Effector memory CD8-positive, alpha-beta T cell (primary cell): ENCODE measurements at regions not wholly inside any gene's neighbourhood (a gene's known extent, or its start where the extent isn't known, plus 50 kb on each side); places are given as distances from the start of the nearest gene placed in this dataset.
"Not testable (repeated sequence)": the region's sequence is repeated elsewhere in the genome, so short reads cannot be mapped to it uniquely, and the experiment has no call there.

Experiments
- ATAC-seq: fragments of 150-1000 bp; cut with Tn5 transposase; replicated peaks from 2 replicates; pipeline ENCODE4 v1.10.0; 2021; ENCODE audit warnings: mild to moderate bottlenecking, moderate library complexity
- DNase-seq, 3 experiments: peaks; one replicate each; pipeline ENCODE4 v3.0.0; 2021
- H3K27ac Mint-ChIP-seq, 2 donors: one replicate each; pipeline ENCODE4 v1.8.0; 2022; ENCODE audit warnings: mild to moderate bottlenecking in 2 of 2, mixed read lengths in 2 of 2, moderate library complexity in 2 of 2
- H3K27me3 Mint-ChIP-seq, 2 donors: one replicate each; pipeline ENCODE4 v1.8.0; 2022; ENCODE audit warnings: mixed read lengths in 2 of 2
- H3K36me3 Mint-ChIP-seq: one replicate; pipeline ENCODE4 v1.8.0; 2022; ENCODE audit warnings: mild to moderate bottlenecking, moderate library complexity, mixed read lengths; ENCODE audit not compliant: insufficient read depth
- H3K4me1 Mint-ChIP-seq, 2 donors: one replicate each; pipeline ENCODE4 v1.8.0; 2022; ENCODE audit warnings: low read depth in 2 of 2, mixed read lengths in 2 of 2
- H3K4me3 Mint-ChIP-seq, 2 donors: one replicate each; pipeline ENCODE4 v1.8.0; 2022; ENCODE audit warnings: mild to moderate bottlenecking in 2 of 2, mixed read lengths in 2 of 2, moderate library complexity in 2 of 2
- H3K9me3 Mint-ChIP-seq, 2 donors: one replicate each; pipeline ENCODE4 v1.8.0; 2022; ENCODE audit warnings: mixed read lengths in 2 of 2

GRCh38 chr10:57599440-57599839 is 668.3 kb downstream of the IPMK start:
- no peaks in the 10 kb centered on the region for H3K4me1 Mint-ChIP-seq
- H3K4me3 Mint-ChIP-seq: no peak overlapping the region
- no peak for DNase-seq
- peaks cover 0 to 3% of the 10 kb centered on the region in 2 donors for H3K9me3 Mint-ChIP-seq
- no peaks in the 10 kb centered on the region for H3K36me3 Mint-ChIP-seq
- ATAC-seq: no peak
- H3K27ac Mint-ChIP-seq: no peak overlapping the region
- no peaks in the 10 kb centered on the region for H3K27me3 Mint-ChIP-seq

DNA sequence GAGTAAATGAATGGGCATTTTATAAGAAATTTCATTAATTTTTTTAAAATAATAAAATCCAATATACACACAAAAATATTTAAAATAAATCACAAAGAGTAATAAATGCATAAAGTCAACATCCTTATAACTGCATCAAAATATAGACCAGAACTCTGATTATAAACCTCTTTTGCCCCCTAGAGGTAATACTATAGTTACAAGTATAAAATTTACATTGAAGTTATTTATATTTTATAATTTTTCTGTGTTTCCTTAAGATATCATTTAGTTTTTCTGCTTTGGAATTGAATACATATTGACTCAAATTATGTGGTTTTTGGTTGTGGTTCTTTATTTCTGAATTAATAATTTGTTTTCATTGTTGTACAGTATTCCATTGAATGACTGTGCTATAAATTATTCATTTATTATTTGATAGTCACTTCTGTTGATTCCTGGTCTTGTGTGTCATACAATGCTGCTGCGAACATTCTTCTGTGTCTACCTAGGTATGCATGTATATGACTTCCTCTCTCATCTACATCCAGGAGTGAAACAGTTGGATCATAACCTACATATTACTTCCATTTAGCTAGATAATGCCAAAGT is 673.6 kb downstream of the IPMK start:
- Mint-ChIP-seq H3K27ac (no peak overlapping the region), H3K27me3 (no peaks in the 10 kb centered on the region)
- no peak for ATAC-seq

GRCh38 chr10:57579926-57580325 is 687.8 kb downstream of the IPMK start:
- Mint-ChIP-seq H3K27me3 (no peaks in the 10 kb centered on the region), H3K4me1 (no peaks in the 10 kb centered on the region)
- no peak for DNase-seq

More for the DNA sequence above, 673.6 kb downstream of the IPMK start:
- no peak for DNase-seq
- Mint-ChIP-seq H3K9me3 (peaks cover 0 to 1% of the 10 kb centered on the region in 2 donors), H3K4me3 (no peak overlapping the region), H3K36me3 (no peaks in the 10 kb centered on the region), H3K4me1 (no peaks in the 10 kb centered on the region)

DNA sequence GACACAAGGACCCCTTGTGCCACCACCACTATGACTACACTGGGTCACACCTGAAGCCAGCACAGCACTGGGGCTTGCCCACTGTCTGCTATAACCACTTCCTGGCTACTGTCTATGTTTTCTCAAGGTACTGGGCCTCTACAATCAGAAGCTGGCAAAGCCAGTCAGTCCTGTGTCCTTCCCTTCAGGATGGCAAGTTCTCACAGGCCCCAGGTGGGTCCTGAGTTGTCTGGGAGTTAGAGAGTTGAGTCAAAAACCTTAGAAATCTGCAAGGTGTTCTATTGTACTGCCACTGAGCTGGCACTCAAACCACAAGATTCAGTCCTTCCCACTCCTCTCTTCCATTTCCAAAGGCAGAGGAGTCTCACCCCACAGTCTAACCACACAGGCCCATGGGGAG is 705.5 kb downstream of the IPMK start:
- H3K36me3 Mint-ChIP-seq: no peaks in the 10 kb centered on the region
- no peaks in the 10 kb centered on the region for H3K4me1 Mint-ChIP-seq
- H3K27me3 Mint-ChIP-seq: no peaks in the 10 kb centered on the region
- no peak for ATAC-seq
- H3K27ac Mint-ChIP-seq: no peak overlapping the region
- DNase-seq: no peak
- no peak overlapping the region for H3K4me3 Mint-ChIP-seq
- H3K9me3 Mint-ChIP-seq: peaks cover 0 to 4% of the 10 kb centered on the region in 2 donors

More at GRCh38 chr10:57579926-57580325, 687.8 kb downstream of the IPMK start:
- no peaks in the 10 kb centered on the region for H3K36me3 Mint-ChIP-seq
- no peak overlapping the region for H3K27ac Mint-ChIP-seq
- H3K9me3 Mint-ChIP-seq: no peaks in the 10 kb centered on the region
- no peak overlapping the region for H3K4me3 Mint-ChIP-seq
- ATAC-seq: no peak

GRCh38 chr10:57551774-57552173 is 715.9 kb downstream of the IPMK start:
- H3K4me1 Mint-ChIP-seq, H3K27ac Mint-ChIP-seq, DNase-seq, H3K4me3 Mint-ChIP-seq, ATAC-seq, H3K36me3 Mint-ChIP-seq, H3K9me3 Mint-ChIP-seq, H3K27me3 Mint-ChIP-seq: not testable (repeated sequence)

- DNase-seq (no peak), ATAC-seq (no peak)
- Mint-ChIP-seq H3K36me3 (no peaks in the 10 kb centered on the region), H3K9me3 (peaks cover 0 to under 1% of the 10 kb centered on the region in 2 donors), H3K27me3 (no peaks in the 10 kb centered on the region), H3K27ac (no peak overlapping the region), H3K4me1 (no peaks in the 10 kb centered on the region), H3K4me3 (no peak overlapping the region)
These were observed 732.4 kb downstream of the IPMK start for GRCh38 chr10:57535306-57535705.

- peaks cover 7 to 12% of the 10 kb centered on the region in 2 donors for H3K9me3 Mint-ChIP-seq
- H3K4me1 Mint-ChIP-seq: no peaks in the 10 kb centered on the region
- H3K4me3 Mint-ChIP-seq: no peak overlapping the region
- DNase-seq: no peak
- ATAC-seq: no peak
- H3K27ac Mint-ChIP-seq: no peak overlapping the region
- H3K36me3 Mint-ChIP-seq: no peaks in the 10 kb centered on the region
- no peaks in the 10 kb centered on the region for H3K27me3 Mint-ChIP-seq
These were observed 754.1 kb downstream of the IPMK start for GRCh38 chr10:57513637-57514036.

- H3K27me3 Mint-ChIP-seq: no peaks in the 10 kb centered on the region
- no peaks in the 10 kb centered on the region for H3K36me3 Mint-ChIP-seq
- H3K4me3 Mint-ChIP-seq: no peak overlapping the region
- no peak for DNase-seq
- no peak for ATAC-seq
- H3K9me3 Mint-ChIP-seq: peaks cover 4 to 7% of the 10 kb centered on the region in 2 donors
- H3K27ac Mint-ChIP-seq: no peak overlapping the region
- H3K4me1 Mint-ChIP-seq: no peaks in the 10 kb centered on the region
These were observed 759.9 kb downstream of the IPMK start for GRCh38 chr10:57507788-57508187.

DNA sequence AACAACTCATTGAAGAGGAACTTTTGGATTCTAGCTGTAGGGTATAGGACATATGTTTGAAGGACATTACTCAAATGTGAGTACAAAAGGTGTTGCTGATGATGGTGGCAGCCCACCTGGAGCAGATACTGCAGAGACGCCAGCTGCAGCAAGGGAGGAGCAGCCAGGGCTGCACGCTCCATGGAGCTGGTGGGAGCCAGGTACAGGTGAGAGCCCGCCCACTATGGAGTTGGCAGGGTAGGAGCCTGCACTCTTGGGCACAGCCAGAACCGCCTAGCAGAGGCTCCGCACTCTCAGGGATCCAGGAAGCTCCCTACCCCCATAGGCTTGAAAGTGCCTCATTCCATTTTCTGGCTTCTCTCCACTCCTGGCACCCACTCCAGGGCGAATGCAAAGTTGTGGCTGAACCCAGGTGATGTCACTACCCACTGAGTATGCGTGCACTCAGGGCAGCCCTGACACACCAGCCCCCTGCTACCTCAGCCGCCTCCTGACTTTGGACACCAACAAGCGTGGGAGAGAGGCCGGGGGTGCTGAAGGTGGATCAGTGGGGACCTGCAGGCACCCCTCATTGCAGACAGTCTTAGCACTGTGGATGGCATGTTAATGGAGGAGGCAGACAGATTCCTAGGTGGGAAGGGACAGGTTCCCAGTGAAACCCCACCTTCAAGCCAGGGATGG is 761.1 kb downstream of the IPMK start:
- DNase-seq (no peak), ATAC-seq (no peak)
- Mint-ChIP-seq H3K4me3 (no peak overlapping the region), H3K4me1 (no peaks in the 10 kb centered on the region), H3K27ac (no peak overlapping the region), H3K9me3 (peaks cover 0 to 1% of the 10 kb centered on the region in 2 donors), H3K27me3 (no peaks in the 10 kb centered on the region), H3K36me3 (no peaks in the 10 kb centered on the region)

DNA sequence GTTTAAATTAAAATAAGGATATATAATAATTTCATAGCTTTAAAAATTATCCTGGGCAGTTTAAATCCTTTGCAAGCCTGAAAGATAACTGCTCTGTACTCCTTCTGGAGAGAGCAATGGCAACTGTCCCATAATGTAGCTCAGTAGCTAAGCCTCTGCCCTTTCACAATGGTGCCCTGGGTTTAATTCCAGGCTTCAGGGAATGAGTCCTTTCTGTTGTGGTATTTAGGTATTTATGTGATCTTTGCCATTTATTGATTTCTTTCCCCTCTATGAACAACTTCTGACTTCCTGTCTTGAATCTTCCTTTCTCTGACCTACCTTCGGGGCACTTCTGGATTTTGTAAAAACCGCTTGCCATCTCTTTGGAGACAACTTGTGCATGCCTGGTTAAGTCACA is 773.2 kb downstream of the IPMK start:
- Mint-ChIP-seq H3K4me1 (no peaks in the 10 kb centered on the region), H3K36me3 (no peaks in the 10 kb centered on the region), H3K4me3 (no peak overlapping the region), H3K9me3 (peaks cover 2 to 9% of the 10 kb centered on the region in 2 donors), H3K27ac (no peak overlapping the region), H3K27me3 (no peaks in the 10 kb centered on the region)
- DNase-seq: no peak
- no peak for ATAC-seq

GRCh38 chr10:57482259-57482658 is 785.4 kb downstream of the IPMK start:
- no peak for ATAC-seq
- Mint-ChIP-seq H3K9me3 (peaks cover 0 to 9% of the 10 kb centered on the region in 2 donors), H3K27me3 (no peaks in the 10 kb centered on the region), H3K27ac (no peak overlapping the region), H3K4me1 (no peaks in the 10 kb centered on the region), H3K4me3 (no peak overlapping the region), H3K36me3 (no peaks in the 10 kb centered on the region)
- no peak for DNase-seq

DNA sequence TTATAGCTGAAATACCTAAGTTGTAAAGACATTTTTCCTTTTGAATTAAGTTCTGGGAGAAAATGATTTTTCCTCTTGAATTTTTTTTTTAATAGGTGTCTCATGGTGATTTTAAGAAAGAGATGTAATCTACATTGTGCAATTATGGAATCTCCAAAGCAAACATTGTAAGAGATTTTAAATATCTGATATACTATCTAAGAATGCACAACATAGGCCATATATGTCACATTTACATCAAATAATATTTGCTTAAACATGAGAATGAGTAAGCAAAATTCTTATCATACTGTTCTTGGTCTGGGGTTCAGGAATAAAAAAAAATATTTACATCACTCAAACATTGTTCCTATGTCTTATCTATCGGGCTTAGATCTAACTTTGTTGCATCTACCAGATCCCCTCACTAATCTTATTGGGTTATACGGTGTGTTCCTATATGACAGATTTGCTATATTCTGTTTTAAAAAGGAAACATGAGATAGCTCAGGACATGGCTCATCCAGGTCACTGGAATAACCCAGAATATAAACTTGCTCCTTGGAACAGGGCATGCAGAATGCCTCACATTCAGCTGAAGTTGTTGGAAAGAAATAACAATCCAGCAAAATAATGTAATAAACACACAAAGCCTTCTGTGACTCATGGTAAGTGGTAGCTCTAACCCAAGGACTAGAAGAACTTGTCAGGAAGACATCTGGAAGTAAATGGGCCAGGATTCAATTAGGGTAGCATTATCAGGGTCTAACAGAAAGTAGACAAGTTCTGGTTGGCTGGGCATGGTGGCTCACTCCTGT is 794.7 kb downstream of the IPMK start:
- Mint-ChIP-seq H3K4me3 (no peak overlapping the region), H3K9me3 (peaks cover 0 to 9% of the 10 kb centered on the region in 2 donors), H3K4me1 (no peaks in the 10 kb centered on the region)

DNA sequence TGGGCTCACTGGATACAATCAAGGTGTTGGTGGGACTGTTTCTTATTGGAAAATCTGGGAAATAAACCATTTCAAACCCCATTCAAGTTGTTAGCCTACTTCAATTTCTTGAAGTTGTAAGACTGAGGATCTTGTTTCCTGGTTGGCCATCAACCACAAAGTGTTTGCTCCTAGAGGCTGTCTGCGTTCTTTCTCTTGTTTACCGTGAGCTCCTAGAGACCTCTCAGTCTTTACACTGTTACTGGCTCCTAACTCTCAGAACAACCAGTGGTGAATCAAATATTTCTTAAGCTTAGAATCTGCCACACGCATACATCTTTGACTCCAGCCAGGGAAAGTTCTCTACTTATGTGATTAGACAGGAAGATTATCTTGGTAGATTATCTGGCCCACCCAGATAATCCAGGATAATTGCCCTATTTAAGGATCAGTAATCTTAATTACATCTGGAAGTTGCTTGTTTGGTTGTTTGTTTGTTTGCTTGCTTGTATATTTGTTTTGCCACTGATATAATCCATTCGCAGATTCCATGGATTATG is 798.7 kb downstream of the IPMK start:
- no peak overlapping the region for H3K27ac Mint-ChIP-seq
- no peaks in the 10 kb centered on the region for H3K27me3 Mint-ChIP-seq
- no peak overlapping the region for H3K4me3 Mint-ChIP-seq
- H3K9me3 Mint-ChIP-seq: peaks cover 0 to 3% of the 10 kb centered on the region in 2 donors
- no peak for DNase-seq
- H3K36me3 Mint-ChIP-seq: no peaks in the 10 kb centered on the region
- no peak for ATAC-seq
- no peaks in the 10 kb centered on the region for H3K4me1 Mint-ChIP-seq

More for the DNA sequence above, 794.7 kb downstream of the IPMK start:
- no peak overlapping the region for H3K27ac Mint-ChIP-seq
- ATAC-seq (no peak), DNase-seq (no peak)
- H3K27me3 Mint-ChIP-seq: no peaks in the 10 kb centered on the region
- H3K36me3 Mint-ChIP-seq: no peaks in the 10 kb centered on the region
